HFF-Myc (cell line): ENCODE measurements at regions not wholly inside any gene's neighbourhood (a gene's known extent, or its start where the extent isn't known, plus 50 kb on each side); places are given as distances from the start of the nearest gene placed in this dataset.

Source experiments
- DNase-seq: peaks from one replicate; pipeline ENCODE4 v3.0.0-alpha.2; 2011; ENCODE audit warnings: low read depth; ENCODE audit errors: extremely low read depth
- H3K4me3 ChIP-seq: replicated peaks from 2 replicates; pipeline ENCODE4 v1.5.1; 2011; ENCODE audit warnings: low read depth, mild to moderate bottlenecking, control low read depth, low read length
- TF ChIP-seq, protein P1 (sequence below): IDR thresholded peaks from 2 replicates; pipeline ENCODE4 v1.5.1; 2012; ENCODE audit warnings: mild to moderate bottlenecking, low read depth, low read length, control low read depth; ENCODE audit errors: missing control alignments

DNA sequence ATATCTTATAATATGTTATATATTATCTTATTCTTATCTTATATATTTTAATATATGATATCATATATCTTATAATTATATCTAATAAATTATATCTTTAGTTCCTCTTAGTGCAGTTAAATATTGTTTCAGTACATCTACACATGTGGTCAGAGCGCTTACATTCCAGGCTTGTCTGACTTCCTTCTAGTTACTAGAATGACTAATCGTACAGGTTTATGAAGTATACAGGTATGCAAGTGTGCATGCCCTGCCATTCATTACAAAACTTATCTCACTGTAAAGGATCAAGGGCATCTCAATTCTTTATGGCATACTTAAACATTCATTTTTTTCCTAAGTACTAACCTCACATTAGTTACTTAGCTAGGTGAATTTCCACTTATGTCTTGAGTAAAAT is 1278.0 kb upstream of the MAP3K7 start:
- DNase-seq = no peak
- TF ChIP-seq, protein P1, sequence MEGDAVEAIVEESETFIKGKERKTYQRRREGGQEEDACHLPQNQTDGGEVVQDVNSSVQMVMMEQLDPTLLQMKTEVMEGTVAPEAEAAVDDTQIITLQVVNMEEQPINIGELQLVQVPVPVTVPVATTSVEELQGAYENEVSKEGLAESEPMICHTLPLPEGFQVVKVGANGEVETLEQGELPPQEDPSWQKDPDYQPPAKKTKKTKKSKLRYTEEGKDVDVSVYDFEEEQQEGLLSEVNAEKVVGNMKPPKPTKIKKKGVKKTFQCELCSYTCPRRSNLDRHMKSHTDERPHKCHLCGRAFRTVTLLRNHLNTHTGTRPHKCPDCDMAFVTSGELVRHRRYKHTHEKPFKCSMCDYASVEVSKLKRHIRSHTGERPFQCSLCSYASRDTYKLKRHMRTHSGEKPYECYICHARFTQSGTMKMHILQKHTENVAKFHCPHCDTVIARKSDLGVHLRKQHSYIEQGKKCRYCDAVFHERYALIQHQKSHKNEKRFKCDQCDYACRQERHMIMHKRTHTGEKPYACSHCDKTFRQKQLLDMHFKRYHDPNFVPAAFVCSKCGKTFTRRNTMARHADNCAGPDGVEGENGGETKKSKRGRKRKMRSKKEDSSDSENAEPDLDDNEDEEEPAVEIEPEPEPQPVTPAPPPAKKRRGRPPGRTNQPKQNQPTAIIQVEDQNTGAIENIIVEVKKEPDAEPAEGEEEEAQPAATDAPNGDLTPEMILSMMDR = no peak
- no peak overlapping the region for H3K4me3 ChIP-seq

DNA sequence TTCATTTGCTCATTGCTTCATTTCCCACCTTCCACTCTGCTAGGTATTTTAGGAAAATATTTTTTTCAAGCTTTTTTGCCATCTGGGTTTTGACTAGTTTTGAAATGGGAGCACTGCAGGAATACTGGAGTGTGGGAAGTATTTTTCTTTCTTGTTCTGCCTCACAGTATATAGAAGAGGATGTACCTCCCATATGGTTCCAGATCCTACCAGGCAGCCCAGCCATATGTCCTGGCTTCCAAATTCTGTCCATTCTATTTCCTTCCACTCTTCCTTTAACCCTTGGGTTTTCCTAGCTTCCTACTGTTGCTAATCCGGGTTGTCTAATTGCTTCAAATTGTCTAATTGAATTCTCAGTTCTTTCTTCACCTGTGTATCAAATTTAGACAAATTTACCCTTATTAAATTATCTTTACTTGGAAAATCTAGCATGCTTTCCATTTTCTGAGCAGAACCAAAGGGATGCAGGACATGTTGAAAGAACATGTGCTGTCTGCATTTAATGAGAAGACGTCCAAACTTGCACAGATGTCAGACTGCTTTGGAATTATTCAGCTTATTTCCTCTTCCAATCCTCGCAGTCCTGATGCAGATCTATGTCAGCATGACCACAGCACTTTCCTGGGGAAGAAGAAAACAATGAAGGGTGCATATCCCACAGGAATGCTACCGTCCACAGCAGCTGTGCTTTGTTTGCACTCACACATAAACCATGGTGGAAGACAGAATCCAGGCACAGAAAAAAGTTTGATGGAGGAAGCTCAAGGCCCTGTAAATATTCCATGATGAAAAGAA is 1273.9 kb upstream of the MAP3K7 start:
- DNase-seq = no peak
- TF ChIP-seq, protein P1 = no peak
- H3K4me3 ChIP-seq = no peak overlapping the region

- TF ChIP-seq, protein P1 = no peak
These were observed 1265.4 kb upstream of the MAP3K7 start for GRCh38 chr6:91852252-91852651.

GRCh38 chr6:91834813-91835212 is 1247.9 kb upstream of the MAP3K7 start:
- no peak for DNase-seq
- TF ChIP-seq, protein P1 = no peak
- H3K4me3 ChIP-seq = no peak overlapping the region

More at GRCh38 chr6:91852252-91852651, 1265.4 kb upstream of the MAP3K7 start:
- no peak for DNase-seq
- H3K4me3 ChIP-seq = no peak overlapping the region

DNA sequence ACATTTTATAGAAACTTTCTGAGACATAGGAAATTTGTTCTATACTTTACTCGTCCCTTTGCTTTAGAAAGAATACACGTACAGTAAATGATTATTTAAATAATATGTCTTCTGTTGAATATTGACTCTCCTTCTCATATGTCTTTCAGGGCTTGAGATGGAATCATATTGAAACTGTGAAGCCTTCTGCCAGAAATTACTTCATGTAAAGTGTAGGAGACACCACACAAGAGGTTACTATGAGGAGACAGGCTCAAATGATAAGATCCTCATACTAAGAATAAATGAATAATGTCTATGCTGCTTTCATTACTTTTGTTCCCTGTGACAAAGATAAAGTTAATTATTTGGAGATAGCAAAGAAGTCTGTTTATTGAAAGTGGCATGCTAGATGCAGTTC is 1240.3 kb upstream of the MAP3K7 start:
- TF ChIP-seq, protein P1 = no peak
- H3K4me3 ChIP-seq = no peak overlapping the region
- no peak for DNase-seq

DNA sequence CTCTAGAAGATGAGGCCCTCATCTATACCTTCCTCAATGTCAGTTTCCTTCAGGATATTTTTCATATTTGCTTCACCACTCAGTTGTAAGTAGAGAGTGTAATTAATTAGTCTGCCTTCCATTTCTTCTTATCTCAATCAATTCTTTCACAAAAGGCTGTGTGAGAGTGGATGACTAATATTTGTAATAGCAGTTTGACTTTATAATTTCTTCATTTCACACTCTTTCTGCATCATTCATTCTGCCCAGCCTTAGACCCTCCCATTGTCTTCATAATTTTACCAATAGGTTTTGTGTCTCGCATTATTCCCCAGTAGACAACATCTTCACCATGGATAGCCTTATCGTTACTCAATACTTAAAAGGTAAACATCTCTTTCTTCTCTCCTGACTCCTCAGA is 1239.3 kb upstream of the MAP3K7 start:
- no peak overlapping the region for H3K4me3 ChIP-seq
- TF ChIP-seq, protein P1 = no peak
- no peak for DNase-seq
